Tibial nerve (tissue), 4 donors: ENCODE measurements at regions not wholly inside any gene's neighbourhood (a gene's known extent, or its start where the extent isn't known, plus 50 kb on each side); places are given as distances from the start of the nearest gene placed in this dataset.

Experiments
- CTCF ChIP-seq, 5 experiments: fragments of 200-600 bp in 3 of 5; fragments of 450-650 bp in 2 of 5; sonication (generic) in 3 of 5; IDR thresholded peaks; one replicate each; pipeline ENCODE4 v1.5.1; 2016 to 2019; ENCODE audit warnings: antibody characterized with exemption in 5 of 5, mild to moderate bottlenecking in 3 of 5, moderate library complexity in 2 of 5
- EP300 ChIP-seq, 2 donors: sonication (generic); formaldehyde crosslinking; IDR thresholded peaks; one replicate each; pipeline ENCODE4 v1.6.1; 2017; ENCODE audit warnings: antibody characterized with exemption in 2 of 2, mild to moderate bottlenecking in 1 of 2
- POLR2A ChIP-seq, 2 donors: fragments of 450-650 bp; IDR thresholded peaks; one replicate each; pipeline ENCODE4 v1.6.1; 2017; ENCODE audit warnings: antibody characterized with exemption in 2 of 2, mild to moderate bottlenecking in 2 of 2, moderate library complexity in 2 of 2

GRCh38 chr3:43814461-43814860 is 123.7 kb downstream of the ABHD5 start:
- TF ChIP-seq CTCF (IDR thresholded peaks at IDR 0.05) = no peak
- TF ChIP-seq POLR2A (IDR thresholded peaks at IDR 0.05) = no peak
- TF ChIP-seq EP300 (IDR thresholded peaks at IDR 0.05) = no peak
